Activated naive CD8-positive, alpha-beta T cell treated with anti-CD3 and anti-CD28 coated beads, Interleukin-2, amount 50 U/mL, for 24 hours (primary cell): ENCODE measurements at regions not wholly inside any gene's neighbourhood (a gene's known extent, or its start where the extent isn't known, plus 50 kb on each side); places are given as distances from the start of the nearest gene placed in this dataset.
"Not testable (repeated sequence)": the region's sequence is repeated elsewhere in the genome, so short reads cannot be mapped to it uniquely, and the experiment has no call there.

Experiments used
- ATAC-seq: fragments of 150-1000 bp; cut with Tn5 transposase; one replicate; pipeline ENCODE4 v1.10.0; 2021
- DNase-seq: peaks from one replicate; pipeline ENCODE4 v3.0.0; 2021
- H3K27ac Mint-ChIP-seq: one replicate; pipeline ENCODE4 v1.8.0; 2021; ENCODE audit warnings: mild to moderate bottlenecking, mixed read lengths
- H3K27me3 Mint-ChIP-seq: one replicate; pipeline ENCODE4 v1.8.0; 2021; ENCODE audit warnings: mixed read lengths
- H3K36me3 Mint-ChIP-seq: one replicate; pipeline ENCODE4 v1.8.0; 2021; ENCODE audit warnings: low read depth, mixed read lengths
- H3K4me1 Mint-ChIP-seq: one replicate; pipeline ENCODE4 v1.8.0; 2021; ENCODE audit warnings: mixed read lengths
- H3K4me3 Mint-ChIP-seq: one replicate; pipeline ENCODE4 v1.8.0; 2021; ENCODE audit warnings: mild to moderate bottlenecking, moderate library complexity, mixed read lengths
- H3K9me3 Mint-ChIP-seq: one replicate; pipeline ENCODE4 v1.8.0; 2021; ENCODE audit warnings: mixed read lengths

DNA sequence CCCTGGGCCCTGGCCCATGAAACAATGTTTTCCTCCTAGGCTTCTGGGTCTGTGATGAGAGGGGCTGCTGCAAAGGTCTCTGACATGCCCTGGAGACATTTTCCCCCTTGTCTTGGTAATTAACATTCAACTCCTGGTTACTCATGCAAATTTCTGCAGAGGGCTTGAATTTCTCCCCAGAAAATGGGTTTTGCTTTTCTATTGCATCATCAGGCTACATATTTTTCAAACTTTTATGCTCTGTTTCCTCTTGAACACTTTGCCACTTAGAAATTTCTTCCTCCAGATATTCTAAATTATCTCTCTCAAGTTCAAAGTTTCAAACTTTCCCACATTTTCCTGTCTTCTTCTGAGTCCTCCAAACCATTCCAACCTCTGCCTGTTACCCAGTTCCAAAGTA is 98.2 kb upstream of the TCF21 start:
- not testable (repeated sequence) for ATAC-seq, H3K4me1 Mint-ChIP-seq, H3K27ac Mint-ChIP-seq, H3K27me3 Mint-ChIP-seq, H3K4me3 Mint-ChIP-seq, H3K36me3 Mint-ChIP-seq, DNase-seq, H3K9me3 Mint-ChIP-seq

DNA sequence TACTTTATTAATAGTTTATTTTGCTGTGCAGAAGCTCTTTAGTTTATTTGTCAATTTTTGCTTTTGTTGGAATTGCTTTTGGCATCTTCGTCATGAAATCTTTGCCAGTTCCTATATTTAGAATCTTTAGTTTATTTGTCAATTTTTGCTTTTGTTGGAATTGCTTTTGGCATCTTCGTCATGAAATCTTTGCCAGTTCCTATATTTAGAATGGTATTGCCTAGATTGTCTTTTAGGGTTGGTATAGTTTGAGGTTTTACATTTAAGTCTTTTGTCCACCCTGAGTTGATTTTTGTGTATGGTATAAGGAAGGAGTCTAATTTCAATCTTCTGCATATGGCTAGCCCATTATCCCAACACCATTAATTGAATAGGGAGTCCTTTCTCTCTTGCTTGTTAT is 93.9 kb upstream of the TCF21 start:
- not testable (repeated sequence) for H3K36me3 Mint-ChIP-seq, H3K27ac Mint-ChIP-seq, ATAC-seq, H3K4me1 Mint-ChIP-seq, H3K27me3 Mint-ChIP-seq, H3K4me3 Mint-ChIP-seq, DNase-seq
- peaks cover 12% of the 10 kb centered on the region for H3K9me3 Mint-ChIP-seq

DNA sequence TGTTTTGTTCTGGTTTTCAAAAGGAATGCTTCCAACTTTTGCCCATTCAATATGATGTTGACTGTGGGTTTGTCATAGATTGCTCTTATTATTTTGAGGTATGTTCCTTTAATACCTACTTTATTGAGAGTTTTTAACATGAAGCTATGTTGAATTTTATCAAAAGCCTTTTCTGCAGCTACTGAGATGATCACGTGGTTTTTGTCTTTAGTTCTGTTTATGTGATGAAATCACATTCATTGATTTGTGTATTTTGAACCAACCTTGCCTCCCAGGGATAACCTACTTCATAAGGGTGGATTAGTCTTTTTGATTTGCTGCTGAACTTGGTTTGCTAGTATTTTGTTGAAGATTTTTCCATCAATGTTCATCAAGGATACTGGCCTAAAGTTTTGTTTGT is 92.7 kb upstream of the TCF21 start:
- Mint-ChIP-seq H3K4me3 (no peak overlapping the region), H3K27ac (no peak overlapping the region), H3K9me3 (peaks cover 12% of the 10 kb centered on the region), H3K36me3 (no peaks in the 10 kb centered on the region), H3K4me1 (no peaks in the 10 kb centered on the region), H3K27me3 (peaks cover 5% of the 10 kb centered on the region)
- DNase-seq = no peak
- ATAC-seq = no peak

DNA sequence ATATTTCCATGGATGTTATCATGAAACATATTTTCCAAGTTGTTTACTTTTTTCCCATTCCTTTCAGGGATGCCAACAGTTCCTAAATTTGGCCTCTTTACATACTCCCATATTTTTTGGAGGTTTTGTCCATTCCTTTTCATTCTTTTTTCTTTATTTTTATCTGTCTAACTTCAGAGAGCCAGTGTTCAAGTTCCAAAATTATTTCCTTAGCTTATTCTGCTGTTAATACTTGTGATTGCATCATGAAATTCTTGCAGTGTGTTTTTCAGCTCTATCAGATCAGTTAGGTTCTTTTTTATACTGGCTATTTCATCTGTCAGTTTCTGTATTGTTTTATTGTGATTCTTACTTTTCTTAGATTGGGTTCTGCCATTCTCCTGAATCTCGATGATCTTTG is 89.9 kb upstream of the TCF21 start:
- Mint-ChIP-seq H3K36me3 (no peaks in the 10 kb centered on the region), H3K9me3 (peaks cover 8% of the 10 kb centered on the region), H3K27ac (no peak overlapping the region), H3K4me1 (no peaks in the 10 kb centered on the region), H3K27me3 (peaks cover 8% of the 10 kb centered on the region), H3K4me3 (no peak overlapping the region)
- ATAC-seq (no peak), DNase-seq (no peak)

DNA sequence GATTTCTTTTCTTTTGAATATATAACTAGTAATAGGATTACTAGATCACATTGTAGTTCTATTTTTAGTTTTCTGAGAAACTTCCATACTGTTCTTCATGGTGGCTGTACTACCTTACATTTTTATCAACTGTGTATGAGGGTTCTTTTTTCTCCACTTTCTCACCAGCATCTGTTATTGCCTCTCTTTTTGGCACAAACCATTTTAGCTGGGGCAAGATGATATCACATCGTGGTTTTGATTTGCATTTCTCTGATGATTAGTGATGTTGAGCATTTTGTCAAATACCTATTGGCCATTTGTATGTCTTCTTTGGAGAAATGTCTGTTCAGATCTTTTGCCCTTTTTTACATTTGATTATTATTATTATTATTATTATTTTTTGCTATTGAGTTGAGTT is 86.1 kb upstream of the TCF21 start:
- DNase-seq (no peak), ATAC-seq (no peak)
- Mint-ChIP-seq H3K27me3 (peaks cover 13% of the 10 kb centered on the region), H3K27ac (no peak overlapping the region), H3K9me3 (no peaks in the 10 kb centered on the region), H3K4me3 (no peak overlapping the region), H3K4me1 (no peaks in the 10 kb centered on the region), H3K36me3 (no peaks in the 10 kb centered on the region)

DNA sequence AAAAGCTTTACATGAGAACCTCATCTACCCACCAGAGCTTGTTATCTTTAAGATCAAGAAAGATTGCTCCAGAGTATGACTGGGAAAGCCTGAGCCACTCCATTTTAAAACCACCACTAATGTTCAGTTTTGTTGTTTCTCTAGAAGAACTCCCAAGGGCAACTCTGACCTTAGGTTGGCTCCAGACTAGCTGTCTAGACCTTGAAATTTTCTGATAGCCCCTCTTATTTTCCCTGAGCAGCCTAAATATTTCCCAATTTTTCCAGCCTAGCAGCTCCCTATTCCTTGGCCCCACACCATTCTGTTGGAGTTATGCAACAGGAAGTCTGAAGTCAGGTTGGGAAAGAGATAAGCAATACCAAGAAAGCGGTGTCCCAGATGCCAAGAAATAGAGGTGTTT is 84.6 kb upstream of the TCF21 start:
- no peak overlapping the region for H3K4me3 Mint-ChIP-seq
- ATAC-seq (no peak), DNase-seq (no peak)
- no peak overlapping the region for H3K27ac Mint-ChIP-seq
- H3K36me3 Mint-ChIP-seq = no peaks in the 10 kb centered on the region
- H3K4me1 Mint-ChIP-seq = no peaks in the 10 kb centered on the region
- H3K9me3 Mint-ChIP-seq = no peaks in the 10 kb centered on the region
- peaks cover 13% of the 10 kb centered on the region for H3K27me3 Mint-ChIP-seq

DNA sequence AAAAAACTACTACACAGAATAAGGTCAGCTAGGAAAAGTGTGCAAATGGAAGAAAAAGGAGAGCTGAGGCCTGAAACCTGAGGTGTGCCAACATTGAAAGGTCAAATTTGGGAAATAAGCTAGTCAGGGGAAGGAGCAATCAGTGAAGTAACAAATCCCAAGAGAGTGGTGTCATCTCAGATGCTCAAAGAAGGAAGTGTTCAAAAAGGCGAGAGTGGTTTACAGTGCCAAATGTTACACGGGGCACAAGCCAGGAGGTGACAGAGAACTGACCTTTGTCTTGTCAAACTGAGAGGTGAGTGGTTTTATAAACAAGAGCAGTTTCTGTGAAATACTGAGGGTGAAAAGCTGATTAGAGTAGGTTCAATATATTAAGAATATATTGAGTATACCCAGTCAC is 83.0 kb upstream of the TCF21 start:
- DNase-seq = no peak

DNA sequence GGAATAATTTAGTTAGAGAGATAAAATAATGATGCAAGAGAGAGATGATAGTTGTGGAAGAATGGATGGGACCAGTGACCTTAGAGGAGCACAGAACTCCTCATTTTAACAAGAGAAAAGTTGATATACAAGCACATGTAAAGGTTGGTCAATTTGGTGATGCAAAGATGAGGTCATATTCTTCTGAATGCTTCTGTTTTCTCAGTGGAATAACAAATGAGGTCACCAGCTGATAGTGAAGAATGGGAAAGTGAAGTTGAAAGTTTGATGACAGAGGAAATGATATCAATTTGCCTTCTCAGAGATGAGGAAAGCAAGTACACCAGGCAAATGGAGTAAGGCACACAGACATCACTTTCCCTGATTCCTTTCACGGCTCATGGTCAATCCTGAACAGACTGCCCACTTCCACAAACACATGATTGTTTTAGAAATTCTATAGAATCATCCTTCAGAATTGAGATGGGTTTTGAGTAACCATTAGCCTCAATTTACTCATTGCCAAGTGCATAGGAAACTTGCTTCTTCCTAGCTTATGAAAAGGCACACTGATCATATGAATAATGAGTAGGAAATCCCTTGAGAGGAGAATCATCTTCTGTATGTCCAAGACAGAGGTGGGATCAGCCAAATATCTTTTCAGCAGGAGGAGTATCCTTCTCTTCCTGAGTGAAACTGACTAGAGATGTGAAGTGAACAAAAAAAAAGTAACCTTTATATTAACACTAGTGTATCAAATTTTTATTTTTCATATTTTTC is 82.4 kb upstream of the TCF21 start:
- H3K9me3 Mint-ChIP-seq = peaks cover 4% of the 10 kb centered on the region
- H3K4me3 Mint-ChIP-seq = no peak overlapping the region
- DNase-seq (no peak), ATAC-seq (no peak)
- H3K27ac Mint-ChIP-seq = no peak overlapping the region
- no peaks in the 10 kb centered on the region for H3K4me1 Mint-ChIP-seq
- H3K36me3 Mint-ChIP-seq = no peaks in the 10 kb centered on the region
- peaks cover 16% of the 10 kb centered on the region for H3K27me3 Mint-ChIP-seq

More for the DNA sequence above, 83.0 kb upstream of the TCF21 start:
- ATAC-seq = no peak
- H3K9me3 Mint-ChIP-seq = no peaks in the 10 kb centered on the region
- H3K4me3 Mint-ChIP-seq = no peak overlapping the region
- H3K36me3 Mint-ChIP-seq = no peaks in the 10 kb centered on the region
- H3K27ac Mint-ChIP-seq = no peak overlapping the region
- no peaks in the 10 kb centered on the region for H3K4me1 Mint-ChIP-seq
- H3K27me3 Mint-ChIP-seq = peaks cover 13% of the 10 kb centered on the region

DNA sequence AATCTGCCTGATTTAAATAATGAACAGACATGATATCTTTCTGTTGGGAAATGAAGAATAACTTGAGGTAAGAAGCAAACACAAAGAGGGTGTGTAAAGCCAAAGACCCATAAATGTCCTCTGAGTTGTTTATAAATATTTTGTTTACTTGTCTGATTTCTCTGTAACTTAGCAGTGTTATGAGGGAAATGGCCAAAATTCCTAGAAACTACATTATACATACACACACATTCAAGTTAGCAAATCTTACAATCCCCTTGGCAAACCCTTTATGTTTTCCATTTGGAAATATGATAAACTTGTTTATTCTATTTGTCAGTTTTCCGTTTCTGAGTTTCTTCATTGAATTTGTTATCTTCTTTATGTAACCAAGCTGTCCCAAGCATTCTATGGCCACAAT is 81.4 kb upstream of the TCF21 start:
- H3K4me1 Mint-ChIP-seq = no peaks in the 10 kb centered on the region
- DNase-seq = no peak

DNA sequence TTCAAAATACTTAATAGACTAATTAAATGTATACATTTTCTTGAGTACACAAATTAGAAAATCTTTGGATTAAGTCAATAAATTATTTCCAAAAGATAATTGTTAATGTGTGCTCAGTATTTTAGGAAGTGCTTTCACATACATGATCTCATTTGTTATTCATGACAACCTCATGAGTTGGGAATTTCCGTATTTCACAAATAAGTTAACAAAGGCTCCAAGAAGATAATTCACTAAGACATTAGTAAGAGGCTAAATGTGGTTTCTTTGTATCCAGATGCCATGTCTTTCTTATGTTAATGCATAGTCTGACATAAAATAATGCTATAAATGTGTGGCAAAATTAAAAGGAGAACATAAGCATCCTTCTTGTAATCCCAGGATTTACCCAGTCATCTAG is 79.5 kb upstream of the TCF21 start:
- H3K9me3 Mint-ChIP-seq = peaks cover 4% of the 10 kb centered on the region
- no peak overlapping the region for H3K4me3 Mint-ChIP-seq
- ATAC-seq = no peak
- DNase-seq = no peak
- no peaks in the 10 kb centered on the region for H3K36me3 Mint-ChIP-seq
- H3K4me1 Mint-ChIP-seq = no peaks in the 10 kb centered on the region
- peaks cover 17% of the 10 kb centered on the region for H3K27me3 Mint-ChIP-seq
- no peak overlapping the region for H3K27ac Mint-ChIP-seq

More for the DNA sequence above, 81.4 kb upstream of the TCF21 start:
- Mint-ChIP-seq H3K4me3 (no peak overlapping the region), H3K9me3 (peaks cover 4% of the 10 kb centered on the region), H3K27ac (no peak overlapping the region), H3K27me3 (peaks cover 20% of the 10 kb centered on the region), H3K36me3 (no peaks in the 10 kb centered on the region)
- no peak for ATAC-seq

DNA sequence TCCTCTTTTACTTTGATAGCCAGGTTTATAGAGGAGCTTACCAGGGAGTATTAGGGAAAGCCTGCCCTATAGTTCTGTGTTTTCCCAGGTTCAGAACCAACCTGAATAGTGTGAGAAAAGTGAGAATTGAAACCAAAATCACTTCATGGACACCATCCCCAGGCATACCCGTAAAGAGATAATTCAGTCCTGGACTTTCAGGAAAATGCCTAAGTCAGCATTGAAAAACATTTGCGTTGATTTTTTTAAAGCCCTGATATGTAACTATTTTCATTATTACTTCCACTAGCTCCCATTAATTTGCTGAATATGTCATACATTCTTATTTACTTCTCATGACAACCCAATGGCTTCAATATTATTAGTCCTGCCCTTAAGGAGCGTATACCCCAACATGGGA is 77.4 kb upstream of the TCF21 start:
- Mint-ChIP-seq H3K4me3 (no peak overlapping the region), H3K27ac (no peak overlapping the region), H3K9me3 (peaks cover 4% of the 10 kb centered on the region), H3K36me3 (no peaks in the 10 kb centered on the region), H3K4me1 (no peaks in the 10 kb centered on the region), H3K27me3 (peaks cover 11% of the 10 kb centered on the region)
- ATAC-seq = no peak
- DNase-seq = no peak

DNA sequence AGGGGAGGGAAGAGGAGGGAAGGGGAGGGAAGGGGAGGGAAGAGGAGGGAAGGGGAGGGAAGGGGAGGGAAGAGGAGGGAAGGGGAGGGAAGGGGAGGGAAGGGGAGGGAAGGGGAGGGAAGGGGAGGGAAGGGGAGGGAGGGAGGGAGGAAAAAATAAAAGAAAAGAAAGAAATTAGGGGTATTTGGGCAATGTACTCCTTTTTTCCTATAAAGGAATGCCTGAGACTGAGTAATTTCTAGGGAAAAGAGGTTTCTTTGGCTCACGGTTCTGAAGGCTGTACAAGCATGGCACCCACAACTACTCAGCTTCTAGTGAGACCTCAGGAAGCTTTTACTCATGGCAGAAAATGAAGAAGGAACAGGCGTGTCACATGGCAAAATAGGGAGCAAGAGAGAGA is 76.5 kb upstream of the TCF21 start:
- H3K36me3 Mint-ChIP-seq, H3K9me3 Mint-ChIP-seq, ATAC-seq, H3K4me3 Mint-ChIP-seq, H3K27ac Mint-ChIP-seq, DNase-seq, H3K4me1 Mint-ChIP-seq: not testable (repeated sequence)
- H3K27me3 Mint-ChIP-seq = peaks cover 11% of the 10 kb centered on the region

DNA sequence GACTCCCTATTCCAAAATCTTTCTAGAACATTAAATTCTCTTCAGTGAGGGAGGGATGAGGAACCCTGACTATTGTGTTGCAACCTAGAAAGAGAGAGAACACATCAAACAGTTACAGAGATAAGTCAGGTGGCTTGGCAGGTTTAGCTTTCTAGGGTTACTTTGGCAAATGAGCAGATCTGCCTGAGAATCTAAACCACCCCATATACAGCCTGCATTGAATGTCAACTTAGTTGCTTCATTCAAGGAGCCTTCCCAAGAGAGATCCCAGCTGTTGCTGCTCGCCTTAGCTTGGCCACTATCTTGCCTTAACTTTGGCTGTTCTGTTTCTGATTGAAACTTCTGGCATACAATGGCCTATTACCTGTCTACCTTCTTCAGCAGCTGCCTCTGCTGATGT is 74.7 kb upstream of the TCF21 start:
- Mint-ChIP-seq H3K27ac (no peak overlapping the region), H3K4me1 (no peaks in the 10 kb centered on the region), H3K9me3 (peaks cover 4% of the 10 kb centered on the region), H3K36me3 (no peaks in the 10 kb centered on the region), H3K4me3 (no peak overlapping the region), H3K27me3 (peaks cover 11% of the 10 kb centered on the region)
- DNase-seq = no peak
- ATAC-seq = no peak

DNA sequence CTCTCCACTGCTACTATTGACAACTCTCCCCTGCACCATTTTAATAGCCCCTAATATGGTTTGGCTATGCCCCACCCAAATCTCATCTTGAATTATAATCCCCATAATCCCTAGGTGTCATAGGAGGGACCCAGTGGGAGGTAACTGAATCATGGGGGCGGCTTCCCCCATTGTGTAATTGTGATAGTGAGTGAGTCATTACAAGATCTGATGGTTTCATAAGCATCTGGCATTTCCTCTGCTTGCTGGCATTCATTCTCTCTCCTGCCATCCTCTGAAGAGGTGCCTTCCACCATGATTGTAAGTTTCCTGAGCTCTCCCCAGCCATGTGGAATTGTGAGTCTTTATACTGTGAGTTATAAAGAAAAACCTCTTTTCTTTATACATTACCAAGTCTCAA is 74.1 kb upstream of the TCF21 start:
- H3K27ac Mint-ChIP-seq = no peak overlapping the region
- ATAC-seq (peak; percentile 57), DNase-seq (no peak)
- H3K9me3 Mint-ChIP-seq = peaks cover 4% of the 10 kb centered on the region
- no peaks in the 10 kb centered on the region for H3K4me1 Mint-ChIP-seq
- no peak overlapping the region for H3K4me3 Mint-ChIP-seq
- H3K27me3 Mint-ChIP-seq = peaks cover 11% of the 10 kb centered on the region
- H3K36me3 Mint-ChIP-seq = no peaks in the 10 kb centered on the region

DNA sequence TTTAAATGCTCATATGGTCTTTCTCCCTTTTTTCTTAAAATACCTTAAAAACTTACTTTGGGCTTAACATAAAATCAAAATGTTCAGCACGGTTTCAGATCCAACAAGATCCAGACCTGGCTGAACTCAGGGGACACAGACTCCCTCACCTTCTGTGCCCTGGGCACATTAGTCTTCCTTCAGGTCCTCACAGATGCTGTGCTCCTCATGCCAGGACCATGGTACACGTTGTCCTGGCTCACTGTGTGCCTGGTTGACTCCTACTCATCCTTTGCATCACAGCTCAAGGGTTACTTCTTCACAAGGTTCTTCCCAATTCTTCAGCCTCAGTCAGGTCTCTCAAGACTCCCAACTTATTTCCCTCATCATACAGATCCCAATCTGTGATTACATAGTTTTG is 73.6 kb upstream of the TCF21 start:
- DNase-seq (no peak), ATAC-seq (no peak)
- no peak overlapping the region for H3K27ac Mint-ChIP-seq
- no peak overlapping the region for H3K4me3 Mint-ChIP-seq
- no peaks in the 10 kb centered on the region for H3K4me1 Mint-ChIP-seq
- peaks cover 4% of the 10 kb centered on the region for H3K9me3 Mint-ChIP-seq
- no peaks in the 10 kb centered on the region for H3K36me3 Mint-ChIP-seq
- peaks cover 8% of the 10 kb centered on the region for H3K27me3 Mint-ChIP-seq

DNA sequence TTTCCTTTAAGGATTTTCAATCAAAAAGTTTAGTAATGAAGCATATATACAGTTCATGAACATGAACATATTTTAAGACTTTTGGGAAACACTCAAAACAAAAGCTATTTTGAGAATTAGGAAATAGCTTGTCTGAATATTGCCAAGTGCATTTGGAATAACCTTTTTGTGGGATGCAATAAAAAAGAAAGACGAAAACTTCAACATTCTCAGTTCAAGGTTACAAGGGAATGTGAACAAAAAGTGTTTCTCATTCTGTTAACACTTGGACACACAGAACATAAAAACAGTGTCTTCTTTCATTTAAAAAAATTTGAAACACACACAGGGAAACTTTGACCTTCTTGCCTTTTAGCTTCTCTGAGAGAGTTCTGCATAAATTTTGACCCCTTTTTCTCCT is 72.7 kb upstream of the TCF21 start:
- peaks cover 8% of the 10 kb centered on the region for H3K27me3 Mint-ChIP-seq
- no peak overlapping the region for H3K27ac Mint-ChIP-seq
- no peak overlapping the region for H3K4me3 Mint-ChIP-seq
- no peaks in the 10 kb centered on the region for H3K4me1 Mint-ChIP-seq
- ATAC-seq (no peak), DNase-seq (no peak)
- peaks cover 3% of the 10 kb centered on the region for H3K9me3 Mint-ChIP-seq
- H3K36me3 Mint-ChIP-seq = no peaks in the 10 kb centered on the region
